ENCODE measurements at regions not wholly inside any gene's neighbourhood (a gene's known extent, or its start where the extent isn't known, plus 50 kb on each side); places are given as distances from the start of the nearest gene placed in this dataset.

DNA sequence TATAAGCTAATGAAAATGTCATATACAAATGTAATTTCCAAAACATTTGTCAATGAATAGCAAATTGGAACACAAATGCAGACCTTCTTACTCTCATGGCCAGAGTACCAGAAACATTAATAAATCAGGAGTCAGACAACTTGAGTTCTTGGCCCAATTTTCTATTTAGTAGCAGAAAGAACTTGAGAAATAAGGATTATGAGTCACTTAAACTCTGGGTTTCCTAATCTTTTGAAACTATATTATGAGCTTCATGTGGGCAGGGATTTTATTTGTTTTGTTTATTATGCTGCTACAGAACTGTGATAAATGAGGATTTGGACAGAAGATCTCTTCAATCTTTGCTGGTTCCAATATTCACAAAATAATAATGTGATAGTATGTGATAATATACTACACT lies 686.7 kb downstream of the NR4A2 start:
- Histone ChIP-seq H4K5ac (ENCODE audit: insufficient read length, low read depth, low read length) (no peak overlapping the region), H3K9me3 (ENCODE audit: control insufficient read depth, low read depth, low read length) (no peaks in the 10 kb centered on the region), H3K4me1 (ENCODE audit: insufficient read depth, low read length) (no peaks in the 10 kb centered on the region), H2BK5ac (ENCODE audit: insufficient read length, low read length) (no peak overlapping the region), H2AFZ (ENCODE audit: low read length) (no peak overlapping the region), H3K4me2 (ENCODE audit: insufficient read depth, insufficient read length, low read length) (no peak overlapping the region), H3K23me2 (ENCODE audit: insufficient read length, low read depth, low read length, poor library complexity, severe bottlenecking) (no peaks in the 10 kb centered on the region), H4K20me1 (ENCODE audit: control insufficient read depth, insufficient read depth, insufficient read length) (no peaks in the 10 kb centered on the region), H4K91ac (ENCODE audit: insufficient read length, low read depth, low read length) (no peak overlapping the region), H2BK15ac (ENCODE audit: low read depth, low read length) (no peak overlapping the region), H4K8ac (replicated peaks; ENCODE audit: insufficient read length, low read depth, low read length) (no peak overlapping the region), H3K9ac (ENCODE audit: extremely low read depth, insufficient read length, low read length) (no peak overlapping the region), H3K27me3 (ENCODE audit: insufficient read depth, low read length) (no peaks in the 10 kb centered on the region), H3K14ac (ENCODE audit: insufficient read depth, low read length) (no peak overlapping the region), H3K27ac (ENCODE audit: insufficient read length, low read depth, low read length) (no peak overlapping the region), H3K18ac (ENCODE audit: insufficient read length, low read depth, low read length) (no peak overlapping the region), H2BK20ac (ENCODE audit: low read depth, low read length, poor library complexity, severe bottlenecking) (no peak overlapping the region), H3K56ac (ENCODE audit: insufficient read length, low read depth, low read length) (no peak overlapping the region), H2BK120ac (ENCODE audit: low read depth, low read length, poor library complexity, severe bottlenecking) (no peak overlapping the region), H3K79me2 (ENCODE audit: insufficient read depth, low read length) (no peaks in the 10 kb centered on the region), H3K79me1 (ENCODE audit: insufficient read depth, low read depth, low read length, poor library complexity, severe bottlenecking) (no peaks in the 10 kb centered on the region), H2BK12ac (ENCODE audit: insufficient read length, low read depth, low read length) (no peak overlapping the region), H3T11ph (ENCODE audit: low read length) (no peak overlapping the region), H2AK5ac (ENCODE audit: insufficient read length, low read length) (no peak overlapping the region), H3K4ac (ENCODE audit: low read depth, low read length) (no peak overlapping the region), H3K23ac (ENCODE audit: insufficient read length, low read depth, low read length) (no peak overlapping the region)
- H3K27me3 Mint-ChIP-seq (ENCODE audit: low read depth) = no peaks in the 10 kb centered on the region
- no peaks in the 10 kb centered on the region for H3K36me3 Mint-ChIP-seq (ENCODE audit: insufficient read depth in 1 of 3, low read depth in 3 of 3)
- H3K9me3 Mint-ChIP-seq = no peaks in the 10 kb centered on the region
- TF ChIP-seq CTCF (conservative IDR thresholded peaks at IDR 0.05) = no peak
- H3K4me3 Mint-ChIP-seq = no peak overlapping the region
- H3K27ac Mint-ChIP-seq = no peak overlapping the region
- peaks cover 7 to 8% of the 10 kb centered on the region in 2 experiments for H3K4me1 Mint-ChIP-seq
- no peak for DNase-seq

All from H9 (cell line).